OCI-LY1 (cell line): ENCODE measurements at regions not wholly inside any gene's neighbourhood (a gene's known extent, or its start where the extent isn't known, plus 50 kb on each side); places are given as distances from the start of the nearest gene placed in this dataset.

Experiments
- H2AFZ ChIP-seq: fragments of 200-600 bp; sonication (generic), shearing (Covaris generic); 2 replicates; pipeline ENCODE4 v1.6.0; 2014; ENCODE audit warnings: antibody characterized with exemption, mild to moderate bottlenecking, low read length
- H3F3A ChIP-seq: fragments of 200-600 bp; sonication (generic), shearing (Covaris generic); 2 replicates; pipeline ENCODE4 v1.6.0; 2014; ENCODE audit warnings: mild to moderate bottlenecking, antibody characterized with exemption, low read length, moderate library complexity; ENCODE audit not compliant: insufficient read depth
- H3K27ac ChIP-seq: fragments of 200-600 bp; sonication (generic); 2 replicates; pipeline ENCODE4 v1.5.1; 2014; ENCODE audit warnings: low read length, mixed run types, mild to moderate bottlenecking, low read depth; ENCODE audit not compliant: poor library complexity, severe bottlenecking
- H3K27me3 ChIP-seq: fragments of 200-600 bp; sonication (generic); 2 replicates; pipeline ENCODE4 v1.6.0; 2014; ENCODE audit warnings: antibody characterized with exemption, mild to moderate bottlenecking, low read length, moderate library complexity; ENCODE audit not compliant: insufficient read depth
- H3K36me3 ChIP-seq: fragments of 200-600 bp; sonication (generic); 2 replicates; pipeline ENCODE4 v1.6.1; 2014; ENCODE audit warnings: mild to moderate bottlenecking, antibody characterized with exemption, low read length, moderate library complexity, mixed read lengths; ENCODE audit not compliant: insufficient read depth
- H3K4me1 ChIP-seq: fragments of 200-600 bp; sonication (generic); 2 replicates; pipeline ENCODE4 v1.5.1; 2014; ENCODE audit warnings: mild to moderate bottlenecking, low read length, moderate library complexity; ENCODE audit not compliant: insufficient read depth, severe bottlenecking
- H3K4me2 ChIP-seq: fragments of 200-600 bp; sonication (generic), shearing (Covaris generic); 2 replicates; pipeline ENCODE4 v1.6.1; 2014; ENCODE audit warnings: low read length
- H3K4me3 ChIP-seq: fragments of 200-600 bp; sonication (generic); 2 replicates; pipeline ENCODE4 v1.5.1; 2014; ENCODE audit warnings: low read length, low read depth, mild to moderate bottlenecking, mixed read lengths; ENCODE audit not compliant: poor library complexity, severe bottlenecking
- H3K79me2 ChIP-seq: fragments of 200-600 bp; shearing (Covaris generic); 2 replicates; pipeline ENCODE4 v1.6.1; 2016; ENCODE audit warnings: mixed run types, low read length, mixed read lengths; ENCODE audit not compliant: insufficient read depth
- H3K9ac ChIP-seq: fragments of 200-600 bp; sonication (generic), shearing (Covaris generic); 2 replicates; pipeline ENCODE4 v1.6.1; 2014; ENCODE audit warnings: mild to moderate bottlenecking, low read length, mixed read lengths
- H3K9me2 ChIP-seq: fragments of 200-600 bp; sonication (generic), shearing (Covaris generic); 2 replicates; pipeline ENCODE4 v1.6.1; 2014; ENCODE audit warnings: low read depth, mild to moderate bottlenecking, low read length, mixed read lengths
- H3K9me3 ChIP-seq: fragments of 200-600 bp; shearing (Covaris generic); 2 replicates; pipeline ENCODE4 v1.6.1; 2014; ENCODE audit warnings: low read length, mixed read lengths
- H4K20me1 ChIP-seq: fragments of 200-600 bp; sonication (generic), shearing (Covaris generic); 2 replicates; pipeline ENCODE4 v1.6.0; 2016; ENCODE audit warnings: mild to moderate bottlenecking, low read length; ENCODE audit not compliant: insufficient read depth
- EZH2 ChIP-seq: fragments of 200-600 bp; sonication (generic), shearing (Covaris generic); IDR thresholded peaks from 2 replicates; pipeline ENCODE4 v1.8.0; 2017; ENCODE audit warnings: borderline replicate concordance, mixed run types, mild to moderate bottlenecking, antibody characterized with exemption, low read length, moderate library complexity, mixed read lengths
- TF ChIP-seq, protein P1 (sequence below): fragments of 200-600 bp; sonication (generic), shearing (Covaris generic); IDR thresholded peaks from 2 replicates; pipeline ENCODE4 v1.5.1; 2017; ENCODE audit warnings: mild to moderate bottlenecking, antibody characterized with exemption, low read length, moderate library complexity, mixed read lengths

DNA sequence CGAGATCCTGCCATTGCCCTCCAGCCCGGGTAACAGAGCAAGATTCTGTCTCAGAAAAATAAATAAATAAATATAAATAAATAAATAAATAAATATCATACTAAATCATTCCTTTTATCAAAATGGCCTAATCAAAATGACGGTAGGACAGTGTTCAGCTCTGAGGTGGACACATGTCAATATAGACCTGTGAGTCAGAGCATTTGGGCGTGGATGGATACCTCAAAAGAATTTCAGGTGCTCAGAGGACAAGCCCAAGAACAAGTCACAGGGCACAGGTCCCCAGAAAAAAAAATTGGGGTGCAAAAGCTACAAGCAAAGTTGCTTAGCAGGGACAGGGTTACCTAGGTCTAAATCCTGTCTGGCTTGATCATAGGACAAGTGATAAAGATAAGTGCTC lies 204.7 kb upstream of the HS3ST1 start:
- TF ChIP-seq, protein P1, sequence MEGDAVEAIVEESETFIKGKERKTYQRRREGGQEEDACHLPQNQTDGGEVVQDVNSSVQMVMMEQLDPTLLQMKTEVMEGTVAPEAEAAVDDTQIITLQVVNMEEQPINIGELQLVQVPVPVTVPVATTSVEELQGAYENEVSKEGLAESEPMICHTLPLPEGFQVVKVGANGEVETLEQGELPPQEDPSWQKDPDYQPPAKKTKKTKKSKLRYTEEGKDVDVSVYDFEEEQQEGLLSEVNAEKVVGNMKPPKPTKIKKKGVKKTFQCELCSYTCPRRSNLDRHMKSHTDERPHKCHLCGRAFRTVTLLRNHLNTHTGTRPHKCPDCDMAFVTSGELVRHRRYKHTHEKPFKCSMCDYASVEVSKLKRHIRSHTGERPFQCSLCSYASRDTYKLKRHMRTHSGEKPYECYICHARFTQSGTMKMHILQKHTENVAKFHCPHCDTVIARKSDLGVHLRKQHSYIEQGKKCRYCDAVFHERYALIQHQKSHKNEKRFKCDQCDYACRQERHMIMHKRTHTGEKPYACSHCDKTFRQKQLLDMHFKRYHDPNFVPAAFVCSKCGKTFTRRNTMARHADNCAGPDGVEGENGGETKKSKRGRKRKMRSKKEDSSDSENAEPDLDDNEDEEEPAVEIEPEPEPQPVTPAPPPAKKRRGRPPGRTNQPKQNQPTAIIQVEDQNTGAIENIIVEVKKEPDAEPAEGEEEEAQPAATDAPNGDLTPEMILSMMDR, result no peak
- TF ChIP-seq EZH2, result no peak
- no peaks in the 10 kb centered on the region for H3K9me3 ChIP-seq
- H3F3A ChIP-seq, result no peaks in the 10 kb centered on the region
- H3K79me2 ChIP-seq, result no peaks in the 10 kb centered on the region
- H3K36me3 ChIP-seq, result no peaks in the 10 kb centered on the region
- no peaks in the 10 kb centered on the region for H3K9me2 ChIP-seq
- H3K4me1 ChIP-seq, result no peaks in the 10 kb centered on the region
- H2AFZ ChIP-seq, result no peak overlapping the region
- no peaks in the 10 kb centered on the region for H3K27me3 ChIP-seq
- H3K9ac ChIP-seq, result no peak overlapping the region
- no peak overlapping the region for H3K4me2 ChIP-seq
- no peak overlapping the region for H3K27ac ChIP-seq
- H3K4me3 ChIP-seq, result no peak overlapping the region
- H4K20me1 ChIP-seq, result no peaks in the 10 kb centered on the region

DNA sequence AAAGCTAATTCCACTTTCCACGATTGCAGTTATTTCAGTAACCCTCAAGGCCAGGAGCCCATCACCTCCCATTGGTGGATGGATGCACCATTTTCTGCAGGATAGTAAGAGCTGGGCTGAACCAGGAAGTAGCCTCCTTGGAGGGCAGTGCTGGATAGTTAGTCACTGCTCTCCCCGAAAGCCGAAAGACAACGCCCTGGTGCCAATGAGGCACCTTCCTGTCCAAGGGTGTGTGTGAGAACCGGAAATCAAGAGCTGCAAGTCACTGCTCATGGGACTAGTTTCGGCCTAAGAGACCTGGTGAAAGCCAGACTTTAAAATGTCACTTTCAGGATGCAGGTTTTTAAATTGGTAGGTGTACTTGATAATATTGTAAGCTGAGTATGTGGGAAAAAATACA lies 203.8 kb upstream of the HS3ST1 start:
- H3K79me2 ChIP-seq, result no peaks in the 10 kb centered on the region
- H3K9me3 ChIP-seq, result no peaks in the 10 kb centered on the region
- no peak for TF ChIP-seq EZH2
- TF ChIP-seq, protein P1, result no peak
- no peak overlapping the region for H3K4me3 ChIP-seq
- H3K36me3 ChIP-seq, result no peaks in the 10 kb centered on the region
- H3K27me3 ChIP-seq, result no peaks in the 10 kb centered on the region
- H3K9ac ChIP-seq, result no peak overlapping the region
- H4K20me1 ChIP-seq, result no peaks in the 10 kb centered on the region
- H3F3A ChIP-seq, result no peaks in the 10 kb centered on the region
- H3K4me1 ChIP-seq, result no peaks in the 10 kb centered on the region
- H3K9me2 ChIP-seq, result no peaks in the 10 kb centered on the region
- no peak overlapping the region for H3K27ac ChIP-seq
- no peak overlapping the region for H3K4me2 ChIP-seq
- H2AFZ ChIP-seq, result no peak overlapping the region

DNA sequence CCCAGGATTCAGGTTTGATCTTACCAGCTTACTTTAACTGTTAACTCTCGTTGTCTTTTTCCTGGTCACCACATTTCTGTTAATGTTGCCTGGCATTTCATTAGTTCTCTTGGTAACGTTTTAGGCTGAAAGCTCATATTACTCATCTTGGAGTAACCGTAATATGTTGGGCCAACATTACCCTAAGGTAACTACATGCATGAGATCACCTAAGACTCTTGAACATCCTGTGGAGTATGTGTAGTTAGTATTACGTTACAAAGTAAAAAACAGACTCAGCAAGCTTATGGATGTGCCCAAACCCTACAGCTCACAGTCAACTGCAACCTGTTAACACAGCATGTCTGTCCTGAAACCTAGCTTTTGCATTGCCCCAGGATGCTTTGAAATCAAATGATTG lies 203.3 kb upstream of the HS3ST1 start:
- H3K27ac ChIP-seq, result no peak overlapping the region

More for the DNA sequence above, 203.3 kb upstream of the HS3ST1 start:
- Histone ChIP-seq H3K27me3 (no peaks in the 10 kb centered on the region), H3F3A (no peaks in the 10 kb centered on the region), H3K4me3 (no peak overlapping the region), H3K4me2 (no peak overlapping the region), H3K9me2 (no peaks in the 10 kb centered on the region), H3K9me3 (no peaks in the 10 kb centered on the region), H3K9ac (no peak overlapping the region), H3K79me2 (no peaks in the 10 kb centered on the region), H3K36me3 (no peaks in the 10 kb centered on the region), H2AFZ (no peak overlapping the region), H4K20me1 (no peaks in the 10 kb centered on the region), H3K4me1 (no peaks in the 10 kb centered on the region)
- TF ChIP-seq EZH2, result no peak
- TF ChIP-seq, protein P1, result no peak
